ENCODE measurements at regions not wholly inside any gene's neighbourhood (a gene's known extent, or its start where the extent isn't known, plus 50 kb on each side); places are given as distances from the start of the nearest gene placed in this dataset.

DNA sequence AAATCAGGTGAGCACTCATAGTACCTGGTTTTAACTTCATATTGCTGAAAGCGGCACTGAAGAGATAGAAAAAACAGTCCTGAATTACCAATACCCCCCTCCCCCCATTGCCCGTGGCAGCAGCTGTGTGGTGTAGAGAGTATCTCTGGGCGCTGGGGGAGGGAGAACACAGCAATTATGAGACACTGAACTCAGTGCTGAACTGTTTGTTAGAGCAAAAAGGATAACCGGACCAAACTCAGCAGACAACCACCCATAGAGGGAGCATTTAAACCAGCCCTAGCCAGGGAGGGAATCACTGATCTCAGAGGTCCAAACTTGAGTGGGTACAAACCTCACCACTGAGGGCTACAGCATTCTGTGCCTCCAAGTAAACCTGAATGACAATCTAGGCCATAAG is 457.4 kb upstream of the TEX13C start:
- Mint-ChIP-seq H3K4me3 (ENCODE audit: unreplicated experiment) (no peak overlapping the region), H3K36me3 (ENCODE audit: low read depth, unreplicated experiment) (no peaks in the 10 kb centered on the region), H3K27me3 (ENCODE audit: unreplicated experiment) (no peaks in the 10 kb centered on the region), H3K27ac (ENCODE audit: unreplicated experiment) (no peak overlapping the region), H3K4me1 (ENCODE audit: unreplicated experiment) (peaks cover 6% of the 10 kb centered on the region), H3K9me3 (ENCODE audit: unreplicated experiment) (no peaks in the 10 kb centered on the region)
- TF ChIP-seq, protein P1, sequence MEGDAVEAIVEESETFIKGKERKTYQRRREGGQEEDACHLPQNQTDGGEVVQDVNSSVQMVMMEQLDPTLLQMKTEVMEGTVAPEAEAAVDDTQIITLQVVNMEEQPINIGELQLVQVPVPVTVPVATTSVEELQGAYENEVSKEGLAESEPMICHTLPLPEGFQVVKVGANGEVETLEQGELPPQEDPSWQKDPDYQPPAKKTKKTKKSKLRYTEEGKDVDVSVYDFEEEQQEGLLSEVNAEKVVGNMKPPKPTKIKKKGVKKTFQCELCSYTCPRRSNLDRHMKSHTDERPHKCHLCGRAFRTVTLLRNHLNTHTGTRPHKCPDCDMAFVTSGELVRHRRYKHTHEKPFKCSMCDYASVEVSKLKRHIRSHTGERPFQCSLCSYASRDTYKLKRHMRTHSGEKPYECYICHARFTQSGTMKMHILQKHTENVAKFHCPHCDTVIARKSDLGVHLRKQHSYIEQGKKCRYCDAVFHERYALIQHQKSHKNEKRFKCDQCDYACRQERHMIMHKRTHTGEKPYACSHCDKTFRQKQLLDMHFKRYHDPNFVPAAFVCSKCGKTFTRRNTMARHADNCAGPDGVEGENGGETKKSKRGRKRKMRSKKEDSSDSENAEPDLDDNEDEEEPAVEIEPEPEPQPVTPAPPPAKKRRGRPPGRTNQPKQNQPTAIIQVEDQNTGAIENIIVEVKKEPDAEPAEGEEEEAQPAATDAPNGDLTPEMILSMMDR (IDR thresholded peaks at IDR 0.05; ENCODE audit: unreplicated experiment): no peak
- no peak for DNase-seq (ENCODE audit: low spot score)

DNA sequence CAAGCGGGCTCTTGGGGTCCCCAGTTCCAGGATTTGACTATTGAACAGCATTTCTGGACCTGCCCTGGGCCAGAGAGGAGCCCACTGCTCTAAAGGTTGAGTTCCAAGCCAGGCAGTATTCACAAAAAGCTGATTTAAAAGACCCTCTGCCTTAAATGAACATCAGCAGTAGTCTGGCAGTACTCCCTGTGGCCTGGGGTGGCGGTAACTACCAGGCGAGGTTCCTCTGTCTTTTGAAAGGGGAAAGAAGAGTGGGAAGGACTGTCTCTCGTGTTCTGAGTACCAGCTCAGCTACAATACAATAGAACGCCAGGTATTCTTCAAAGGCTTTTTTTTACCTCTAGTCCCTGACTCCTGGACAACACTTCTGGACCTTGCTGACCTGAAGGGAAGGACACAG is 456.4 kb upstream of the TEX13C start:
- H3K27me3 Mint-ChIP-seq (ENCODE audit: unreplicated experiment): no peaks in the 10 kb centered on the region
- no peaks in the 10 kb centered on the region for H3K9me3 Mint-ChIP-seq (ENCODE audit: unreplicated experiment)
- H3K36me3 Mint-ChIP-seq (ENCODE audit: low read depth, unreplicated experiment): no peaks in the 10 kb centered on the region
- no peak overlapping the region for H3K4me3 Mint-ChIP-seq (ENCODE audit: unreplicated experiment)
- peaks cover 6% of the 10 kb centered on the region for H3K4me1 Mint-ChIP-seq (ENCODE audit: unreplicated experiment)
- no peak overlapping the region for H3K27ac Mint-ChIP-seq (ENCODE audit: unreplicated experiment)
- peak; percentile 4 for DNase-seq (ENCODE audit: low spot score)
- TF ChIP-seq, protein P1 (IDR thresholded peaks at IDR 0.05; ENCODE audit: unreplicated experiment): no peak

DNA sequence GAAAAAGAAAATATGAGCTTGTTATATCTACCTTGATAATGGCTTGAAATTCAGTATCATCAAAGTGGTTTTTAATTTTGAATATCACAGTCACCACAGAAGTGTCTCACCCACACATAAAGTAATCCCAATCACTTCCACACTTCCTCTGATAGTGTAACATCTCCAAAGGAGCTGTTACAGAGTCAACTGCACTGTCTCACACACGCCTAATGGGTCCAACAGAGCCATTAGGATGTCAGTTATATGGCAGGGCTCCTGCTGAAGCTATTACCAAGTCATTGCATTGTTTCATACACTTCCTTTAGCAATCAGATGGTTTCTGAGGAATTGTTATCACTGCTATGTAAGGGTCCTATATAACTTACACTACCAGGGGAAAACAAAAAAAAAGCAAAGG is 432.1 kb upstream of the TEX13C start:
- Mint-ChIP-seq H3K9me3 (ENCODE audit: unreplicated experiment) (no peaks in the 10 kb centered on the region), H3K36me3 (ENCODE audit: low read depth, unreplicated experiment) (no peaks in the 10 kb centered on the region), H3K27ac (ENCODE audit: unreplicated experiment) (no peak overlapping the region)

DNA sequence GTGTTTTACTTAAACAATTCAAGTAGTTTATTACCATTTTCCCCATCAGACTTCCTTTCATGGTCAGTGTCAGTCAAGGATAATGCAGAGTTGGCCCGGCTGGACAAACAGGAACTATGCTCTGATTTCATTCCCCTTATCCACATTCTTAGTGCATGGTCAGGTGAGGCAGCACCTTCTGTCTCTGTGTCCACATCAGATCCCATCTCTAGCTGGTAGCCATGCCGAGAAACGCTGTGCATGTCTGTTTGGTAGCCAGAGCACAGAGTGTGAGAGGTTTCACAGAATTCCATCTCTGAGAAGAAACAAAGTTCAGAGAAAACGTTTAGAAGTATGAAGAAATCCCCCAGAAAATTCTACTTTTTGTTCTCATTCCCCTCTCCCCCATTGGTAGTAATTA is 423.7 kb upstream of the TEX13C start:
- H3K4me3 Mint-ChIP-seq (ENCODE audit: unreplicated experiment): no peak overlapping the region
- TF ChIP-seq, protein P1 (IDR thresholded peaks at IDR 0.05; ENCODE audit: unreplicated experiment): no peak
- no peak for DNase-seq (ENCODE audit: low spot score)
- no peaks in the 10 kb centered on the region for H3K4me1 Mint-ChIP-seq (ENCODE audit: unreplicated experiment)
- no peaks in the 10 kb centered on the region for H3K36me3 Mint-ChIP-seq (ENCODE audit: low read depth, unreplicated experiment)
- H3K27me3 Mint-ChIP-seq (ENCODE audit: unreplicated experiment): no peaks in the 10 kb centered on the region
- H3K27ac Mint-ChIP-seq (ENCODE audit: unreplicated experiment): no peak overlapping the region
- no peaks in the 10 kb centered on the region for H3K9me3 Mint-ChIP-seq (ENCODE audit: unreplicated experiment)

More for the DNA sequence above, 432.1 kb upstream of the TEX13C start:
- H3K4me1 Mint-ChIP-seq (ENCODE audit: unreplicated experiment): no peaks in the 10 kb centered on the region
- no peak overlapping the region for H3K4me3 Mint-ChIP-seq (ENCODE audit: unreplicated experiment)
- TF ChIP-seq, protein P1 (IDR thresholded peaks at IDR 0.05; ENCODE audit: unreplicated experiment): no peak
- DNase-seq (ENCODE audit: low spot score): no peak
- H3K27me3 Mint-ChIP-seq (ENCODE audit: unreplicated experiment): no peaks in the 10 kb centered on the region

DNA sequence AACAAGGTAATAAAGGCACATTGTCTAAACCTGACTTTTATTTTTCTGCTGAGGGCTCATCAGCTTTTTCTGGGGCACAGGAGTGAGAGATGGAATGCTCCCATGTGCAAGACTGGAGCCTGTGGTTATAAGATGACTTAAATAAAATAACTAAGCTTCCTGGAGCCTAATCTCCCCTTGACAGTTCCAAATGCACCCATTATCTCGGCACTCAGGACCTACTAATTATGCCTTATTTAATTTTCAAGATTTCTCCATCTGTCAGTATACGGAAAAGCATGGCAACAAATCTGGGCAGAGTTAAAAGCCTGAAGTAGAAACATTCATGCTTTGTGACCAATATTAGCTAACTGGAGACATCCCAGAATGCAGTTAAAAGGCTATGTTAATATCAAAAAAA is 416.7 kb upstream of the TEX13C start:
- no peak overlapping the region for H3K27ac Mint-ChIP-seq (ENCODE audit: unreplicated experiment)
- no peaks in the 10 kb centered on the region for H3K4me1 Mint-ChIP-seq (ENCODE audit: unreplicated experiment)
- no peaks in the 10 kb centered on the region for H3K36me3 Mint-ChIP-seq (ENCODE audit: low read depth, unreplicated experiment)
- no peak overlapping the region for H3K4me3 Mint-ChIP-seq (ENCODE audit: unreplicated experiment)
- no peaks in the 10 kb centered on the region for H3K9me3 Mint-ChIP-seq (ENCODE audit: unreplicated experiment)
- DNase-seq (ENCODE audit: low spot score): no peak
- TF ChIP-seq, protein P1 (IDR thresholded peaks at IDR 0.05; ENCODE audit: unreplicated experiment): no peak
- H3K27me3 Mint-ChIP-seq (ENCODE audit: unreplicated experiment): no peaks in the 10 kb centered on the region
